H1 (cell line): ENCODE measurements at regions not wholly inside any gene's neighbourhood (a gene's known extent, or its start where the extent isn't known, plus 50 kb on each side); places are given as distances from the start of the nearest gene placed in this dataset.

Experiments
- CTCF ChIA-PET: fragments of 300-600 bp; sonication (Branson Sonifier 250); formaldehyde crosslinking; loops from one replicate; lab custom pipeline; 2021; ENCODE audit not compliant: partially characterized antibody; lab: Charles Lee
- POLR2A ChIA-PET: fragments of 300-600 bp; sonication (Branson Sonifier 250); formaldehyde crosslinking; loops from one replicate; lab custom pipeline; 2021; ENCODE audit warnings: inconsistent platforms; ENCODE audit not compliant: partially characterized antibody; lab: Charles Lee
- DNase-seq, 2 experiments: peaks; one replicate each; pipeline versions ENCODE4 v3.0.0 to v3.0.0-alpha.2; 2010 to 2022; ENCODE audit warnings: low spot score in 2 of 2, low read depth in 1 of 2, mixed read lengths in 1 of 2
- FAIRE-seq: peaks from 2 replicates; lab custom pipeline; 2011; peaks lifted over from hg19 to GRCh38; lab: Jason Lieb, UNC
- H2AFZ ChIP-seq: 2 replicates; pipeline ENCODE4 v1.8.1; 2012; ENCODE audit warnings: low read length, inconsistent platforms
- H2AK5ac ChIP-seq: 2 replicates; pipeline ENCODE4 v1.6.1; 2013; ENCODE audit warnings: low read depth, low read length
- H2BK120ac ChIP-seq: replicated peaks from 2 replicates; pipeline ENCODE3; 2013; ENCODE audit warnings: low read depth, low read length, inconsistent platforms
- H2BK12ac ChIP-seq: 2 replicates; pipeline ENCODE4 v1.6.1; 2013; ENCODE audit warnings: low read depth, low read length
- H2BK15ac ChIP-seq: 2 replicates; pipeline ENCODE4 v1.6.1; 2013; ENCODE audit warnings: low read length
- H2BK20ac ChIP-seq: 2 replicates; pipeline ENCODE4 v1.6.1; 2013; ENCODE audit warnings: low read length
- H2BK5ac ChIP-seq: 2 replicates; pipeline ENCODE4 v1.6.1; 2013; ENCODE audit warnings: low read depth, low read length
- H3K14ac ChIP-seq: 2 replicates; pipeline ENCODE4 v1.6.1; 2013; ENCODE audit warnings: inconsistent platforms; ENCODE audit not compliant: insufficient read length
- H3K18ac ChIP-seq: 2 replicates; pipeline ENCODE4 v1.6.1; 2013; ENCODE audit warnings: low read length; ENCODE audit errors: extremely low read depth
- H3K23ac ChIP-seq: 2 replicates; pipeline ENCODE4 v1.6.1; 2013; ENCODE audit warnings: inconsistent platforms; ENCODE audit not compliant: insufficient read length
- H3K23me2 ChIP-seq: 2 replicates; pipeline ENCODE4 v1.6.1; 2013; ENCODE audit warnings: low read depth, low read length
- H3K27ac ChIP-seq: 2 replicates; pipeline ENCODE4 v1.6.1; 2011; ENCODE audit warnings: low read depth, low read length, inconsistent platforms
- H3K27me3 ChIP-seq, 4 experiments: replicated peaks in 1 of 4; 1 replicate in 1 of 4; 2 replicates in 3 of 4; pipeline versions ENCODE4 v1.6.1 to v1.8.1; 2011 to 2013; ENCODE audit warnings: low read length in 3 of 4, mild to moderate bottlenecking in 3 of 4, inconsistent platforms in 2 of 4, mixed read lengths in 2 of 4, moderate library complexity in 1 of 4; ENCODE audit not compliant: control insufficient read depth in 3 of 4, insufficient read depth in 3 of 4; ENCODE audit errors: extremely low read depth in 1 of 4
- H3K36me3 ChIP-seq, 4 experiments: 2 replicates each; pipeline versions ENCODE4 v1.6.1 to v1.8.1; 2011 to 2013; ENCODE audit warnings: mild to moderate bottlenecking in 4 of 4, low read length in 3 of 4, moderate library complexity in 2 of 4, control low read depth in 1 of 4, inconsistent platforms in 1 of 4; ENCODE audit not compliant: insufficient read depth in 4 of 4, control insufficient read depth in 2 of 4
- H3K4ac ChIP-seq: replicated peaks from 2 replicates; pipeline ENCODE3; 2013; ENCODE audit warnings: low read length, low read depth, mixed read lengths, inconsistent platforms; ENCODE audit not compliant: insufficient read length
- H3K4me1 ChIP-seq, 4 experiments: replicated peaks in 1 of 4; 1 replicate in 1 of 4; 2 replicates in 3 of 4; pipeline versions ENCODE4 v1.6.1 to v1.8.1; 2011 to 2013; ENCODE audit warnings: low read length in 3 of 4, inconsistent platforms in 2 of 4, mixed read lengths in 1 of 4; ENCODE audit not compliant: insufficient read depth in 4 of 4, control insufficient read depth in 3 of 4
- H3K4me2 ChIP-seq, 2 experiments: 2 replicates each; pipeline versions ENCODE4 v1.6.1 to v1.8.1; 2011 to 2013; ENCODE audit warnings: low read depth in 2 of 2, low read length in 2 of 2, control low read depth in 1 of 2, inconsistent platforms in 1 of 2, mild to moderate bottlenecking in 1 of 2; ENCODE audit not compliant: insufficient read depth in 1 of 2
- H3K4me3 ChIP-seq, 4 experiments: fragments of 200-600, 300-600 bp in 1 of 4; sonication (generic), shearing (Covaris generic), sonication (Bioruptor Twin) in 1 of 4; 2 replicates each; pipeline versions ENCODE4 v1.5.1 to v1.8.1; 2011 to 2016; ENCODE audit warnings: low read length in 4 of 4, low read depth in 3 of 4, control low read depth in 2 of 4, inconsistent platforms in 2 of 4, mild to moderate bottlenecking in 2 of 4, mixed read lengths in 1 of 4, moderate library complexity in 1 of 4; ENCODE audit not compliant: insufficient read depth in 2 of 4; ENCODE audit errors: extremely low read depth in 1 of 4
- H3K56ac ChIP-seq: replicated peaks from 2 replicates; pipeline ENCODE3; 2013; ENCODE audit warnings: low read depth, mild to moderate bottlenecking, mixed read lengths, low read length, inconsistent platforms; ENCODE audit not compliant: insufficient read length
- H3K79me1 ChIP-seq: 2 replicates; pipeline ENCODE4 v1.6.1; 2013; ENCODE audit warnings: low read depth, low read length, control low read depth
- H3K79me2 ChIP-seq, 2 experiments: 2 replicates each; pipeline versions ENCODE4 v1.6.1 to v1.8.1; 2012 to 2013; ENCODE audit warnings: low read length in 2 of 2, mild to moderate bottlenecking in 2 of 2, inconsistent platforms in 1 of 2; ENCODE audit not compliant: insufficient read depth in 2 of 2, control insufficient read depth in 1 of 2
- H3K9ac ChIP-seq, 4 experiments: replicated peaks in 1 of 4; 1 replicate in 1 of 4; 2 replicates in 3 of 4; pipeline versions ENCODE4 v1.6.1 to v1.8.1; 2011 to 2013; ENCODE audit warnings: low read depth in 3 of 4, low read length in 3 of 4, control low read depth in 2 of 4, mild to moderate bottlenecking in 2 of 4, moderate library complexity in 2 of 4, inconsistent platforms in 1 of 4; ENCODE audit errors: extremely low read depth in 1 of 4
- H3K9me3 ChIP-seq, 2 experiments: 2 replicates each; pipeline versions ENCODE4 v1.6.1 to v1.8.1; 2012 to 2013; ENCODE audit warnings: mild to moderate bottlenecking in 2 of 2, moderate library complexity in 2 of 2, control low read depth in 1 of 2, inconsistent platforms in 1 of 2, low read depth in 1 of 2, low read length in 1 of 2, mixed read lengths in 1 of 2; ENCODE audit not compliant: insufficient read depth in 2 of 2
- H4K20me1 ChIP-seq, 2 experiments: replicated peaks in 1 of 2; 2 replicates each; pipeline versions ENCODE3 to v1.8.1; 2011 to 2013; ENCODE audit warnings: inconsistent platforms in 2 of 2, low read length in 2 of 2, mild to moderate bottlenecking in 1 of 2; ENCODE audit not compliant: insufficient read depth in 2 of 2, control insufficient read depth in 1 of 2
- H4K5ac ChIP-seq: 2 replicates; pipeline ENCODE4 v1.6.1; 2013; ENCODE audit warnings: low read length, low read depth, mixed read lengths, inconsistent platforms; ENCODE audit not compliant: insufficient read length
- H4K8ac ChIP-seq: 2 replicates; pipeline ENCODE4 v1.8.0; 2013; ENCODE audit warnings: mild to moderate bottlenecking, moderate library complexity, low read length, inconsistent platforms; ENCODE audit not compliant: insufficient read depth; ENCODE audit errors: extremely low read depth
- H4K91ac ChIP-seq: replicated peaks from 2 replicates; pipeline ENCODE3; 2013; ENCODE audit warnings: low read length, mixed read lengths, inconsistent platforms; ENCODE audit not compliant: insufficient read length
- CREB1 ChIP-seq: IDR thresholded peaks from 2 replicates; pipeline ENCODE4 v1.6.1; 2012; ENCODE audit warnings: inconsistent platforms
- HDAC6 ChIP-seq: IDR thresholded peaks from one replicate; pipeline ENCODE4 v1.7.1; 2012; ENCODE audit warnings: low read depth, mild to moderate bottlenecking, inconsistent platforms, low read length, moderate library complexity
- RNF2 ChIP-seq: fragments of 200-900, 300-1000 bp; sonication (generic); IDR thresholded peaks from 2 replicates; pipeline ENCODE4 v1.7.1; 2016; ENCODE audit warnings: borderline replicate concordance, low read depth, mild to moderate bottlenecking, antibody characterized with exemption, low read length; ENCODE audit not compliant: poor library complexity, severe bottlenecking; ENCODE audit errors: missing control alignments
- SAP30 ChIP-seq: fragments of 300-600 bp; sonication (generic); IDR thresholded peaks from 2 replicates; pipeline ENCODE4 v1.7.1; 2012; ENCODE audit warnings: low read length, moderate library complexity, mild to moderate bottlenecking, inconsistent platforms; ENCODE audit not compliant: insufficient read depth, insufficient replicate concordance
- TCF12 ChIP-seq: IDR thresholded peaks from 2 replicates; pipeline ENCODE4 v1.6.1; 2011; ENCODE audit warnings: low read depth, mild to moderate bottlenecking, low read length
- WGBS, 2 experiments: shearing (Covaris generic) in 1 of 2; methylation state at CpG; one replicate each; pipeline versions ENCODE4 v1.1.6 to v1.1.7; 2013 to 2015; ENCODE audit warnings: low lambda C conversion rate in 2 of 2, mixed read lengths in 2 of 2, inconsistent platforms in 1 of 2, low coverage in 1 of 2, missing lambda C conversion rate in 1 of 2; ENCODE audit not compliant: insufficient replicate concordance in 2 of 2, insufficient coverage in 1 of 2, insufficient read length in 1 of 2; ENCODE audit errors: extremely low coverage in 1 of 2, missing lambda C conversion rate in 1 of 2; 5-methylcytosine and 5-hydroxymethylcytosine counted together
- TF ChIP-seq, protein P1 (sequence below): IDR thresholded peaks from 2 replicates; pipeline ENCODE4 v1.6.1; 2012; ENCODE audit warnings: inconsistent platforms
- TF ChIP-seq, protein P2 (sequence below): IDR thresholded peaks from 2 replicates; pipeline ENCODE4 v1.6.1; 2012; ENCODE audit warnings: low read length, inconsistent platforms

DNA sequence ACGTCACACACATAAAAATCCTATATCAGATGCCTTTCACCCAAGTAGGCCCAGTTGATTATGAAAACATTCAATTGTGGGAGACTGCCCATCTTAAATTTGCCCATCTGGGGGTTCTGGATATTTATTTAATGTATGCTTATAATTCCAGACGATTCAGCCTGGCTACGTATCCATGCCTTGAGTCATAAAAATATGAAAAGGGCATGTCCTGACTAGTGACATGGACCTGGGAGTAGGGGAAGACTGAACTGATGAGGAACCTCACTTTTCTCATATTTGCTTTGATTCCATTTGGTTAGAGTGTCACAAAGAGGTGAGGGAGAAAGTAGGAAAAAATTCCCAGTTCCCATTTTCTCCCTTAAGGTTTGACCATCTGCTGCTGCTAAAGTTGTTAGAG is 122.5 kb upstream of the GNAO1 start:
- WGBS, 2 experiments = 76% methylated on average over 3 of the region's 3 CpGs; no CpG with 5 or more reads in 1 of the 2 experiments
- CTCF ChIA-PET = interaction anchor here (0.8 to 1.2 kb wide), 2 partner anchors 9 to 16 kb away, joined by 3 read pairs; no protein-coding TSS in a partner anchor
- no peaks in the 10 kb centered on the region for H3K36me3 ChIP-seq
- DNase-seq (no peak), FAIRE-seq (no peak)
- no peak overlapping the region for H2BK20ac ChIP-seq
- H3K18ac ChIP-seq = no peak overlapping the region
- H2BK5ac ChIP-seq = no peak overlapping the region
- no peaks in the 10 kb centered on the region for H3K9me3 ChIP-seq
- H3K27ac ChIP-seq = no peak overlapping the region
- H3K56ac ChIP-seq = no peak overlapping the region
- no peak overlapping the region for H3K4me2 ChIP-seq
- H2BK12ac ChIP-seq = no peak overlapping the region
- H3K4me3 ChIP-seq = no peak overlapping the region
- no peak overlapping the region for H2AFZ ChIP-seq
- H3K79me2 ChIP-seq = no peaks in the 10 kb centered on the region
- no peaks in the 10 kb centered on the region for H3K79me1 ChIP-seq
- H3K9ac ChIP-seq = no peak overlapping the region
- H3K14ac ChIP-seq = no peak overlapping the region
- H4K5ac ChIP-seq = no peak overlapping the region
- H2BK15ac ChIP-seq = no peak overlapping the region
- H3K4me1 ChIP-seq = no peaks in the 10 kb centered on the region
- no peak overlapping the region for H3K4ac ChIP-seq
- no peak overlapping the region for H4K91ac ChIP-seq
- H4K8ac ChIP-seq = no peak overlapping the region
- H3K23me2 ChIP-seq = no peaks in the 10 kb centered on the region; the same call in 1 of the 2 replicates
- H3K23ac ChIP-seq = no peak overlapping the region
- no peak overlapping the region for H2BK120ac ChIP-seq
- POLR2A ChIA-PET = interaction anchor here (1.2 kb wide), 1 partner anchor 118 kb away, joined by 3 read pairs; no protein-coding TSS in a partner anchor
- no peak overlapping the region for H2AK5ac ChIP-seq
- no peaks in the 10 kb centered on the region for H4K20me1 ChIP-seq
- no peaks in the 10 kb centered on the region for H3K27me3 ChIP-seq
- TF ChIP-seq, protein P1, sequence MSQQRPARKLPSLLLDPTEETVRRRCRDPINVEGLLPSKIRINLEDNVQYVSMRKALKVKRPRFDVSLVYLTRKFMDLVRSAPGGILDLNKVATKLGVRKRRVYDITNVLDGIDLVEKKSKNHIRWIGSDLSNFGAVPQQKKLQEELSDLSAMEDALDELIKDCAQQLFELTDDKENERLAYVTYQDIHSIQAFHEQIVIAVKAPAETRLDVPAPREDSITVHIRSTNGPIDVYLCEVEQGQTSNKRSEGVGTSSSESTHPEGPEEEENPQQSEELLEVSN = no peak
- TF ChIP-seq SAP30 = no peak
- TF ChIP-seq, protein P2, sequence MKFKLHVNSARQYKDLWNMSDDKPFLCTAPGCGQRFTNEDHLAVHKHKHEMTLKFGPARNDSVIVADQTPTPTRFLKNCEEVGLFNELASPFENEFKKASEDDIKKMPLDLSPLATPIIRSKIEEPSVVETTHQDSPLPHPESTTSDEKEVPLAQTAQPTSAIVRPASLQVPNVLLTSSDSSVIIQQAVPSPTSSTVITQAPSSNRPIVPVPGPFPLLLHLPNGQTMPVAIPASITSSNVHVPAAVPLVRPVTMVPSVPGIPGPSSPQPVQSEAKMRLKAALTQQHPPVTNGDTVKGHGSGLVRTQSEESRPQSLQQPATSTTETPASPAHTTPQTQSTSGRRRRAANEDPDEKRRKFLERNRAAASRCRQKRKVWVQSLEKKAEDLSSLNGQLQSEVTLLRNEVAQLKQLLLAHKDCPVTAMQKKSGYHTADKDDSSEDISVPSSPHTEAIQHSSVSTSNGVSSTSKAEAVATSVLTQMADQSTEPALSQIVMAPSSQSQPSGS = no peak
- TF ChIP-seq CREB1 = no peak
- TF ChIP-seq RNF2 = no peak
- no peak for TF ChIP-seq HDAC6
- TF ChIP-seq TCF12 = no peak
